ENCODE measurements at regions not wholly inside any gene's neighbourhood (a gene's known extent, or its start where the extent isn't known, plus 50 kb on each side); places are given as distances from the start of the nearest gene placed in this dataset.
"Not testable (repeated sequence)": the region's sequence is repeated elsewhere in the genome, so short reads cannot be mapped to it uniquely, and the experiment has no call there.

DNA sequence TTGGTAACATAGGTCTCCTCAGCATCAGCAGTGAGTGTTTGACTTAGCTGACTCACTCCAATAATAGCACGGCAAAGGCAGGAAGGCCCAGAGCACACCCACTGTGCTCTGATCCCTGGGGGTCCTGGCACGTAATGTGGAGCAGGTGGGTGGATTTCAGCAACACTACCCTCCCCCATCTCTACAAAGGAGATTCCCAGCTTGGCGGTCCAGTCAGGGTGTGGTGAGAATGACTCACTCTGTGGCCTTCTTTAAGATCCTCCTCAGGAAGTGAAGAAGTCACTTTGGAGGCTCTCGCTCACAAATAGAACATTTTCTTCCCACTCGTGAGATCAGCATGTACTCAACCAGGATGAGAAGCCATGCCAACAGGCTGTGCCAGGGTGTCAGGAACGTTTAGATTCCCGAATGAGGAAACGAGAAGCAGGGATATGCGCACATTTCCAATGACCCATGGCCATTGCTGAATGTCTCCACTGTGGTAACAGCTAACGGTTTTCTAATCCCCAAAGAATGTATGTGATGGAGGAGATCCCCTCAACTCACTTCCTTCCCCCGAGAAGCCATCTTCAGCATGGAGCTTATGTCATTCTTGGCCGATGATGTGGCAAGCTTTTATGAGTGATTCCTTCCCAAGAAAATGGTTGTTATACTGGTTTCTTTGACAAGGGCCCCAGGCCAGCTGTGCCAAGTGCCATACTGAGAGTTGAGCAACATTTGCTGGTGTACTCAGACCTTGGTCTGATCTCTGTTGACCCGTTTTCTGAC, 365.2 kb downstream of the C16orf95 start:
- DNase-seq: no peak
- ATAC-seq: no peak
- no peaks in the 10 kb centered on the region for H3K4me1 ChIP-seq (ENCODE audit: low read depth)
- intact Hi-C loops (cut with DNase I, micrococcal nuclease): no loop called here
- TF ChIP-seq, protein P1, sequence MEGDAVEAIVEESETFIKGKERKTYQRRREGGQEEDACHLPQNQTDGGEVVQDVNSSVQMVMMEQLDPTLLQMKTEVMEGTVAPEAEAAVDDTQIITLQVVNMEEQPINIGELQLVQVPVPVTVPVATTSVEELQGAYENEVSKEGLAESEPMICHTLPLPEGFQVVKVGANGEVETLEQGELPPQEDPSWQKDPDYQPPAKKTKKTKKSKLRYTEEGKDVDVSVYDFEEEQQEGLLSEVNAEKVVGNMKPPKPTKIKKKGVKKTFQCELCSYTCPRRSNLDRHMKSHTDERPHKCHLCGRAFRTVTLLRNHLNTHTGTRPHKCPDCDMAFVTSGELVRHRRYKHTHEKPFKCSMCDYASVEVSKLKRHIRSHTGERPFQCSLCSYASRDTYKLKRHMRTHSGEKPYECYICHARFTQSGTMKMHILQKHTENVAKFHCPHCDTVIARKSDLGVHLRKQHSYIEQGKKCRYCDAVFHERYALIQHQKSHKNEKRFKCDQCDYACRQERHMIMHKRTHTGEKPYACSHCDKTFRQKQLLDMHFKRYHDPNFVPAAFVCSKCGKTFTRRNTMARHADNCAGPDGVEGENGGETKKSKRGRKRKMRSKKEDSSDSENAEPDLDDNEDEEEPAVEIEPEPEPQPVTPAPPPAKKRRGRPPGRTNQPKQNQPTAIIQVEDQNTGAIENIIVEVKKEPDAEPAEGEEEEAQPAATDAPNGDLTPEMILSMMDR (IDR thresholded peaks at IDR 0.05): no peak
- no peak overlapping the region for H3K4me3 ChIP-seq
- no peaks in the 10 kb centered on the region for H3K36me3 ChIP-seq (ENCODE audit: low read depth)
- H3K9me3 ChIP-seq: no peaks in the 10 kb centered on the region

DNA sequence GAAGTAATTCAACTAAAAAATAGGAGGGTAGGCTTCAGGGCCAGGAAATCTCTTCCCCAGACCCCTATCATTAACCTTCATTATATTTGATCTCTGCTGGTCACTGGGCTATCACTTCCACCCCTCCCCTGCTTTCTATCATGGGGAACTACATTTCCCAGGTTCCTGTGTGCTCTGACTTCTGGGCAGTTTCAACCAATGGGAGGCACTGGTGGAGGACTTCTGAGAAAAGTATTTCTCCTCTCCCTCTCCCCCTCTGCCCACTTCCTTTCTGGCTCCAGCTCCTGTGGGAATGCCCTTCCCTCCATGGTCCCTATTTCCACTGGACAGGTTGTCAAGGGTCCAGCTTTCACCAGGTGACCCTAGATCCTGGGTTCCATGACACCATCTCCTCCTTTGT, 364.4 kb downstream of the C16orf95 start:
- Histone ChIP-seq H3K4me1 (ENCODE audit: low read depth) (no peaks in the 10 kb centered on the region), H3K36me3 (ENCODE audit: low read depth) (no peaks in the 10 kb centered on the region), H3K9me3 (no peaks in the 10 kb centered on the region), H3K4me3 (no peak overlapping the region)
- ATAC-seq (no peak), DNase-seq (no peak)
- intact Hi-C loops (cut with DNase I, micrococcal nuclease): no loop called here
- TF ChIP-seq, protein P1 (IDR thresholded peaks at IDR 0.05): no peak

GRCh38 chr16:86953631-86954391, 363.4 kb downstream of the C16orf95 start:
- ATAC-seq: no peak
- TF ChIP-seq, protein P1 (IDR thresholded peaks at IDR 0.05): no peak
- no peaks in the 10 kb centered on the region for H3K36me3 ChIP-seq (ENCODE audit: low read depth)
- H3K4me1 ChIP-seq (ENCODE audit: low read depth): no peaks in the 10 kb centered on the region
- H3K4me3 ChIP-seq: no peak overlapping the region
- no peaks in the 10 kb centered on the region for H3K9me3 ChIP-seq
- intact Hi-C loops (cut with DNase I, micrococcal nuclease): no loop called here
- no peak for DNase-seq

GRCh38 chr16:86955136-86955855, 361.9 kb downstream of the C16orf95 start:
- TF ChIP-seq, protein P1 (IDR thresholded peaks at IDR 0.05): no peak
- no peaks in the 10 kb centered on the region for H3K4me1 ChIP-seq (ENCODE audit: low read depth)
- H3K4me3 ChIP-seq: no peak overlapping the region
- ATAC-seq (no peak), DNase-seq (no peak)
- intact Hi-C loops (cut with DNase I, micrococcal nuclease): no loop called here
- H3K36me3 ChIP-seq (ENCODE audit: low read depth): no peaks in the 10 kb centered on the region
- H3K9me3 ChIP-seq: no peaks in the 10 kb centered on the region

DNA sequence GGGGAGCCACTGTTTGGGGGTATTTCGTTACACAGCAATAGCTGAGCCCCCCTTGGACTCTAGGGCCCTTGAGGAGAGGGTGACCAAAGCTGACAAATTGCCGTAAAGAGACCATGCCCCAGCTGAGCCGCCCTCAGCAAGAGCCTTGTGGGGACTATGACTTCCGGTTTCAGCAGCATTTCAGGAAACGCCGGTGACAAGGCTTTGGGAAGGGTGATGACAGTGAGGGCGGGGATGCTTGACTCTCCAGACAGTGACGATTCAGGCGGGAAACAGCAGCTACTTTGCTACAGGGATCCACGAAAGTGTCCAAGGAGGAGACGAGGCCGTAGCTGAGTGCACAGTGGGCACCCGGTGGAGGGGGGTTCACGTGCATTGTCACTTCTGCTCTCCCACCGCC, 360.8 kb downstream of the C16orf95 start:
- TF ChIP-seq, protein P1 (IDR thresholded peaks at IDR 0.05): no peak
- no peak for DNase-seq
- no peaks in the 10 kb centered on the region for H3K4me1 ChIP-seq (ENCODE audit: low read depth)
- H3K36me3 ChIP-seq (ENCODE audit: low read depth): no peaks in the 10 kb centered on the region
- intact Hi-C loops (cut with DNase I, micrococcal nuclease): no loop called here
- no peak overlapping the region for H3K4me3 ChIP-seq
- no peaks in the 10 kb centered on the region for H3K9me3 ChIP-seq
- no peak for ATAC-seq

- H3K9me3 ChIP-seq; H3K4me3 ChIP-seq; intact Hi-C loops (cut with DNase I, micrococcal nuclease); DNase-seq; H3K36me3 ChIP-seq (ENCODE audit: low read depth); H3K4me1 ChIP-seq (ENCODE audit: low read depth); ATAC-seq: not testable (repeated sequence)
Observed at GRCh38 chr16:86957662-86958198, 359.5 kb downstream of the C16orf95 start.

Measured in mucosa of descending colon (tissue), 3 donors.